ENCODE measurements at regions not wholly inside any gene's neighbourhood (a gene's known extent, or its start where the extent isn't known, plus 50 kb on each side); places are given as distances from the start of the nearest gene placed in this dataset.

DNA sequence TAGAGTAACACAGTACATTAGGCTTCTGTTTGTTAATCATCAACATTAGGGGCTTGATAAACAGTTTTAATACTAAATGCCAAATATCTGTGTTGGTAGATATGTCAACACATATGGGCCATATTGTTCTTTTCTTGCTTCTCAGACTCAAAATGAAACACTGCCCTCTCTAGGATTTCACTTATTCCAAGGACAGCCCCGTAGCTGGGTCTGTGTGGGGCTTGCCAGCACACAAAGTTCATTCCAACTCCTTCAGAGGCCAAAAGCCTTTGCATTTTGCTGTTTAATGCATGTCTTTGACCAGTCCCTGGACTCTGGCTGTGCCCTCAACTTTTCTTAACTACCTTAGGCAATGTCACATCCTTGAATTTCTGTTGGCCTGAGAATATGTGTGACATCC lies 102.0 kb upstream of the ZNF827 start:
- no peak for TF ChIP-seq POLR2A (IDR thresholded peaks at IDR 0.05; ENCODE audit: extremely low read depth, insufficient read length)
- TF ChIP-seq, protein P1, sequence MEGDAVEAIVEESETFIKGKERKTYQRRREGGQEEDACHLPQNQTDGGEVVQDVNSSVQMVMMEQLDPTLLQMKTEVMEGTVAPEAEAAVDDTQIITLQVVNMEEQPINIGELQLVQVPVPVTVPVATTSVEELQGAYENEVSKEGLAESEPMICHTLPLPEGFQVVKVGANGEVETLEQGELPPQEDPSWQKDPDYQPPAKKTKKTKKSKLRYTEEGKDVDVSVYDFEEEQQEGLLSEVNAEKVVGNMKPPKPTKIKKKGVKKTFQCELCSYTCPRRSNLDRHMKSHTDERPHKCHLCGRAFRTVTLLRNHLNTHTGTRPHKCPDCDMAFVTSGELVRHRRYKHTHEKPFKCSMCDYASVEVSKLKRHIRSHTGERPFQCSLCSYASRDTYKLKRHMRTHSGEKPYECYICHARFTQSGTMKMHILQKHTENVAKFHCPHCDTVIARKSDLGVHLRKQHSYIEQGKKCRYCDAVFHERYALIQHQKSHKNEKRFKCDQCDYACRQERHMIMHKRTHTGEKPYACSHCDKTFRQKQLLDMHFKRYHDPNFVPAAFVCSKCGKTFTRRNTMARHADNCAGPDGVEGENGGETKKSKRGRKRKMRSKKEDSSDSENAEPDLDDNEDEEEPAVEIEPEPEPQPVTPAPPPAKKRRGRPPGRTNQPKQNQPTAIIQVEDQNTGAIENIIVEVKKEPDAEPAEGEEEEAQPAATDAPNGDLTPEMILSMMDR (IDR thresholded peaks at IDR 0.05; ENCODE audit: low read depth, low read length), result no peak
- TF ChIP-seq, protein P2, sequence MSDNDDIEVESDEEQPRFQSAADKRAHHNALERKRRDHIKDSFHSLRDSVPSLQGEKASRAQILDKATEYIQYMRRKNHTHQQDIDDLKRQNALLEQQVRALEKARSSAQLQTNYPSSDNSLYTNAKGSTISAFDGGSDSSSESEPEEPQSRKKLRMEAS (IDR thresholded peaks at IDR 0.05; ENCODE audit: low read depth, low read length), result no peak
- no peak for TF ChIP-seq MYC (IDR thresholded peaks at IDR 0.05; ENCODE audit: low read depth, low read length)

All from NB4 (cell line).